Adipocyte (in vitro differentiated cells): ENCODE measurements at regions not wholly inside any gene's neighbourhood (a gene's known extent, or its start where the extent isn't known, plus 50 kb on each side); places are given as distances from the start of the nearest gene placed in this dataset.
"Not testable (repeated sequence)": the region's sequence is repeated elsewhere in the genome, so short reads cannot be mapped to it uniquely, and the experiment has no call there.

Experiments
- DNase-seq: peaks from one replicate; pipeline ENCODE4 v3.0.0-alpha.2; 2015; ENCODE audit warnings: low read depth
- H3K27me3 ChIP-seq: replicated peaks from 2 replicates; pipeline ENCODE4 v1.7.0; 2013; ENCODE audit warnings: mild to moderate bottlenecking, low read length, moderate library complexity; ENCODE audit not compliant: control insufficient read depth, insufficient read depth
- H3K36me3 ChIP-seq: 2 replicates; pipeline ENCODE4 v1.7.0; 2013; ENCODE audit warnings: low read length, mild to moderate bottlenecking, moderate library complexity; ENCODE audit not compliant: control insufficient read depth, insufficient read depth, severe bottlenecking
- H3K4me1 ChIP-seq: 2 replicates; pipeline ENCODE4 v1.7.0; 2013; ENCODE audit warnings: mild to moderate bottlenecking, low read length, moderate library complexity; ENCODE audit not compliant: control insufficient read depth, insufficient read depth
- H3K4me3 ChIP-seq: 2 replicates; pipeline ENCODE4 v1.7.0; 2013; ENCODE audit warnings: mild to moderate bottlenecking, low read length, moderate library complexity
- H3K9ac ChIP-seq: 2 replicates; pipeline ENCODE4 v1.7.0; 2013; ENCODE audit warnings: mild to moderate bottlenecking, low read length, moderate library complexity
- H3K9me3 ChIP-seq: 2 replicates; pipeline ENCODE4 v1.7.0; 2013; ENCODE audit warnings: mild to moderate bottlenecking, low read length, moderate library complexity; ENCODE audit not compliant: control insufficient read depth

- Histone ChIP-seq H3K9me3 (no peaks in the 10 kb centered on the region), H3K4me1 (no peaks in the 10 kb centered on the region), H3K4me3 (no peak overlapping the region), H3K9ac (no peak overlapping the region), H3K36me3 (no peaks in the 10 kb centered on the region), H3K27me3 (no peaks in the 10 kb centered on the region)
- peak; percentile 11 for DNase-seq
These were observed 935.4 kb upstream of the GRIA3 start for GRCh38 chrX:122248681-122249080.

GRCh38 chrX:122252454-122252853, 931.6 kb upstream of the GRIA3 start:
- Histone ChIP-seq H3K9me3 (no peaks in the 10 kb centered on the region), H3K9ac (no peak overlapping the region), H3K4me1 (no peaks in the 10 kb centered on the region), H3K4me3 (no peak overlapping the region), H3K36me3 (no peaks in the 10 kb centered on the region), H3K27me3 (no peaks in the 10 kb centered on the region)
- DNase-seq: no peak

GRCh38 chrX:122268353-122268752, 915.7 kb upstream of the GRIA3 start:
- H3K9ac ChIP-seq: no peak overlapping the region
- H3K4me1 ChIP-seq: no peaks in the 10 kb centered on the region
- H3K36me3 ChIP-seq: no peaks in the 10 kb centered on the region
- no peak overlapping the region for H3K4me3 ChIP-seq
- no peaks in the 10 kb centered on the region for H3K27me3 ChIP-seq
- no peak for DNase-seq
- peaks cover 18% of the 10 kb centered on the region for H3K9me3 ChIP-seq

- Histone ChIP-seq H3K36me3 (no peaks in the 10 kb centered on the region), H3K27me3 (no peaks in the 10 kb centered on the region), H3K9ac (no peak overlapping the region), H3K4me1 (no peaks in the 10 kb centered on the region), H3K9me3 (peaks cover 18% of the 10 kb centered on the region), H3K4me3 (no peak overlapping the region)
- DNase-seq: peak; percentile 62
These were observed 914.8 kb upstream of the GRIA3 start for GRCh38 chrX:122269243-122269781.

- Histone ChIP-seq H3K36me3 (no peaks in the 10 kb centered on the region), H3K4me1 (no peaks in the 10 kb centered on the region), H3K4me3 (no peak overlapping the region), H3K27me3 (no peaks in the 10 kb centered on the region), H3K9me3 (peaks cover 18% of the 10 kb centered on the region), H3K9ac (no peak overlapping the region)
- no peak for DNase-seq
These were observed 913.1 kb upstream of the GRIA3 start for GRCh38 chrX:122270809-122271494.

- Histone ChIP-seq H3K9ac (no peak overlapping the region), H3K27me3 (no peaks in the 10 kb centered on the region), H3K4me1 (no peaks in the 10 kb centered on the region), H3K4me3 (no peak overlapping the region), H3K9me3 (peaks cover 18% of the 10 kb centered on the region), H3K36me3 (no peaks in the 10 kb centered on the region)
- peak; percentile 14 for DNase-seq
These were observed 912.1 kb upstream of the GRIA3 start for GRCh38 chrX:122272011-122272410.

GRCh38 chrX:122279746-122280145, 904.3 kb upstream of the GRIA3 start:
- no peak for DNase-seq
- Histone ChIP-seq H3K9me3 (peaks cover 2% of the 10 kb centered on the region), H3K4me3 (no peak overlapping the region), H3K9ac (no peak overlapping the region), H3K36me3 (no peaks in the 10 kb centered on the region), H3K4me1 (no peaks in the 10 kb centered on the region), H3K27me3 (no peaks in the 10 kb centered on the region)

GRCh38 chrX:122299822-122300221, 884.3 kb upstream of the GRIA3 start:
- not testable (repeated sequence) for H3K27me3 ChIP-seq, H3K4me1 ChIP-seq, H3K4me3 ChIP-seq, H3K36me3 ChIP-seq, DNase-seq, H3K9me3 ChIP-seq, H3K9ac ChIP-seq

GRCh38 chrX:122301491-122301890, 882.6 kb upstream of the GRIA3 start:
- H3K27me3 ChIP-seq: no peaks in the 10 kb centered on the region
- no peaks in the 10 kb centered on the region for H3K36me3 ChIP-seq
- H3K9me3 ChIP-seq: no peaks in the 10 kb centered on the region
- no peak overlapping the region for H3K9ac ChIP-seq
- H3K4me3 ChIP-seq: no peak overlapping the region
- no peak for DNase-seq
- no peaks in the 10 kb centered on the region for H3K4me1 ChIP-seq

GRCh38 chrX:122303761-122304160, 880.3 kb upstream of the GRIA3 start:
- no peak overlapping the region for H3K4me3 ChIP-seq
- H3K36me3 ChIP-seq: no peaks in the 10 kb centered on the region
- no peak for DNase-seq
- H3K27me3 ChIP-seq: no peaks in the 10 kb centered on the region
- no peaks in the 10 kb centered on the region for H3K4me1 ChIP-seq
- H3K9ac ChIP-seq: no peak overlapping the region
- H3K9me3 ChIP-seq: no peaks in the 10 kb centered on the region

GRCh38 chrX:122344816-122345215, 839.3 kb upstream of the GRIA3 start:
- H3K9ac ChIP-seq: no peak overlapping the region
- no peaks in the 10 kb centered on the region for H3K27me3 ChIP-seq
- DNase-seq: no peak
- no peaks in the 10 kb centered on the region for H3K4me1 ChIP-seq
- H3K36me3 ChIP-seq: no peaks in the 10 kb centered on the region
- H3K9me3 ChIP-seq: peaks cover 10% of the 10 kb centered on the region
- H3K4me3 ChIP-seq: no peak overlapping the region
